BE2C (cell line): ENCODE measurements at regions not wholly inside any gene's neighbourhood (a gene's known extent, or its start where the extent isn't known, plus 50 kb on each side); places are given as distances from the start of the nearest gene placed in this dataset.
"Not testable (repeated sequence)": the region's sequence is repeated elsewhere in the genome, so short reads cannot be mapped to it uniquely, and the experiment has no call there.

Source experiments
- DNase-seq: peaks from one replicate; pipeline ENCODE4 v3.0.0-alpha.2; 2020
- H3K27me3 ChIP-seq: fragments of 250-450 bp; sonication (Bioruptor Pico); 2 replicates; pipeline ENCODE4 v1.5.1; 2020; ENCODE audit warnings: mild to moderate bottlenecking
- H3K36me3 ChIP-seq: fragments of 250-450 bp; sonication (Bioruptor Pico); 2 replicates; pipeline ENCODE4 v1.5.1; 2020; ENCODE audit warnings: mild to moderate bottlenecking
- H3K4me1 ChIP-seq: fragments of 250-450 bp; sonication (Bioruptor Pico); 2 replicates; pipeline ENCODE4 v1.5.1; 2020
- H3K4me3 ChIP-seq: 2 replicates; pipeline ENCODE4 v1.5.1; 2011; ENCODE audit warnings: low read depth, low read length
- H3K9me3 ChIP-seq: fragments of 250-450 bp; sonication (Bioruptor Pico); 2 replicates; pipeline ENCODE4 v1.5.1; 2020
- CTCF ChIP-seq: IDR thresholded peaks from 2 replicates; pipeline ENCODE4 v1.5.1; 2012; ENCODE audit warnings: mild to moderate bottlenecking, low read depth, low read length

DNA sequence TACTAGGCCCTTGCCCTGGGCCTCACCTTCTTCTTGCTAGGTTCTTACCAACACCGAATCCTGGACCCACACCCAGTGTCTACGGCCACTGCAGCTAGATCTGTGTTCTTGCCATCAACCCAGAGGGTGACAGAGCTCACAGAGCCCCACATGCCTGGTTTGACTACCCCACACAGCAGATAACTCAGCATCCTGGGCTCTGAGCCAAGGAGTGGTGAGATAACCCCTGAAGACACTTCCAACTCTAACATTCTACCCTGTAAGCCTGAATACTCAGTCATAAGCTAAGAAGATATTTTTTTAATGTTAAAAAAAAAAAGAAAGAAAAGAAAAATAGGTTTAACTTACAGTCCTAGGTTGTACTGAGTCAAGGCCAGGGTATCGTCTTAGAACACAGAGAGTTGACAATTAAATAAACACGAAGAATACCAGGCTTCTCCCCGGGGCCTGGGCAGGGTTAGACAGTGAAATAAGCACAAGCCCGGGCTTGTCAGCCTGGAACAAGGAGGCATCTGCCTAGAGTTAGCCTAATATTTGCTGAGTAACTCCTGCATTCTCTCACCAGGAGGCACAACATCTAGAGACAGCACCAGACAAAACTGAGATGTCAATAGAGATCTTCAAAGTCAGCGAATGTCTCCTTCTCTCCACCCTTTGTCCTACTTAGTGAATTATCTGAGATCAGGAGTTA, 556.5 kb upstream of the LRRN3 start:
- TF ChIP-seq CTCF: peak; percentile 34; the same call in 1 of the 2 replicates
- Histone ChIP-seq H3K4me1 (peaks cover 16% of the 10 kb centered on the region), H3K36me3 (no peaks in the 10 kb centered on the region), H3K9me3 (no peaks in the 10 kb centered on the region), H3K4me3 (no peak overlapping the region), H3K27me3 (no peaks in the 10 kb centered on the region)
- DNase-seq: peak; percentile 89

DNA sequence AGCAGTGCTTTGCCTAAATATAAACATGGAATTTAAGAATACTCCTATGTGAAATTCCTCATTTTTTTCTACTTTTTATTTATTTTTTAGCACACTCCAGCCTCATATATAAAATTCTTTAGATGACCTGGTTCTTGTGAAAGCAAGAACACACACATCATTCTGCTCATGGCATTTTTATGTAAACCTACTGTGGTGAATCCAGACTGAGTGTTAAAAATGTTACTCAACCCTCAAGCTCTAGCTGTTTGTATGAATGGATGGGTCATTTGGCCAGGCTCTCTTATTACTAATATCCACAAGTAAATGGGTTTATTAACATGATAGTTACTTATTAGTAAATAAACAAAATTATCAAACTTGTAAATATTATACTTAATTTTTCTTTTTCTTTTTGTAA, 551.7 kb upstream of the LRRN3 start:
- DNase-seq: no peak
- no peaks in the 10 kb centered on the region for H3K36me3 ChIP-seq
- no peaks in the 10 kb centered on the region for H3K27me3 ChIP-seq
- peaks cover 7% of the 10 kb centered on the region; the same call in 1 of the 2 replicates for H3K4me1 ChIP-seq
- no peak for TF ChIP-seq CTCF
- H3K4me3 ChIP-seq: no peak overlapping the region
- no peaks in the 10 kb centered on the region for H3K9me3 ChIP-seq

DNA sequence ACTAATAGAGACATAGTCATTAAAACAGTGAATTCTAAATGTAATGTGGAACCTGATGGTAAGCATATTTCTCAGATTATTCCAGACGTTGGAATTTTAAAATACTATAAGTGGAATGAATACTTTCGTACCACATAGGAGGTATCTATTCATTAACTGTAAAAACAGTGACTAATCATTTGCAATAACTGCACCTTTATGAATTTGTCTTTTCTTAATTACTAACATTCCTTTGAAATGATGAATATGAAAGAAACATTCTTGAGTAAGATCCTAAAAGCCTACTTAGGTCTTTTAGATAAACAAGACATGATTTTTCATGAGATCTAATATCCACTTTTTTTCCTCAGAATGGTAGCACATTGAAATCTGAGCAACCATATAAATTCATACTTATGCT, 549.0 kb upstream of the LRRN3 start:
- Histone ChIP-seq H3K27me3 (no peaks in the 10 kb centered on the region), H3K4me1 (no peaks in the 10 kb centered on the region), H3K9me3 (no peaks in the 10 kb centered on the region), H3K4me3 (no peak overlapping the region), H3K36me3 (no peaks in the 10 kb centered on the region)
- TF ChIP-seq CTCF: no peak
- no peak for DNase-seq

DNA sequence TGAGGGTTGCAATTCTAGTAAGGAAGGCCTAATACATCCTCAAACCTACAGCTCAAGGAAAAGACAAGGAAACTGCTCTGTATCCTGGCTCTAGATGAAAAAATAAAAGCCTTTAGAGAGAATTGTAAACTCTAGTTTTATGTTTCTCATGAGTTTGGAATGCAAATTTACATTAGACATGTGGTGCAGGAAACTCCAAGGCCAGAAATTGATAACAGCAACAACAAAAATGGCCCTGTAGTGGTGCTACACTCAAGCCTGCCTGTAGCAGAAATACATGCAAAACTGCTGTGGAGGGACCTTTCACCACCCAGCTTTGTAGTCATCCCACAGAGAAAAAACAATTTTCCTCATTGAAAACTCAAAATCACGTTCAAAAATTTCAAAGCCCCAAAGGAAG, 546.7 kb upstream of the LRRN3 start:
- no peak for DNase-seq
- H3K27me3 ChIP-seq: no peaks in the 10 kb centered on the region
- no peaks in the 10 kb centered on the region for H3K4me1 ChIP-seq
- no peaks in the 10 kb centered on the region for H3K9me3 ChIP-seq
- no peak overlapping the region for H3K4me3 ChIP-seq
- TF ChIP-seq CTCF: no peak
- no peaks in the 10 kb centered on the region for H3K36me3 ChIP-seq

DNA sequence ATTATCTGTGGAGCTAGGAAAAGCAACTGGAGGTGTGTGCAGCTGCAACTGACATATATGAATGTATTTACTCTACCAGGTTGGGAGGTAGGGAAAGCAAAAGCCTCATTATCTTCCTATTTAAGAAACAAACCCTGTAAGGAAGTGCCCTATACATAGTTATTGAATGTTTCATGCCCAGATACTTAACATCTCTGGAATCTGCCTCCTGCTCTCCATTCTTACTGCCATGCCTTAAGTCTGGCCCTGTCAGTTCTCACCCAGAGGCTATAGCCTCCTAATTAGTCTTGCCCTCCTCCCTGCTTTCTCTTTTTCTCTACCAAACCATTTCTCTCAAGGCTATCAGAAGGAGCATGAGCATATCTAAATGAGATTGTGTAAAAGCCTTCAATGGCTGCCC, 542.6 kb upstream of the LRRN3 start:
- no peaks in the 10 kb centered on the region for H3K36me3 ChIP-seq
- H3K27me3 ChIP-seq: no peaks in the 10 kb centered on the region
- H3K4me3 ChIP-seq: no peak overlapping the region
- no peaks in the 10 kb centered on the region for H3K4me1 ChIP-seq
- no peaks in the 10 kb centered on the region for H3K9me3 ChIP-seq
- no peak for TF ChIP-seq CTCF
- DNase-seq: no peak

DNA sequence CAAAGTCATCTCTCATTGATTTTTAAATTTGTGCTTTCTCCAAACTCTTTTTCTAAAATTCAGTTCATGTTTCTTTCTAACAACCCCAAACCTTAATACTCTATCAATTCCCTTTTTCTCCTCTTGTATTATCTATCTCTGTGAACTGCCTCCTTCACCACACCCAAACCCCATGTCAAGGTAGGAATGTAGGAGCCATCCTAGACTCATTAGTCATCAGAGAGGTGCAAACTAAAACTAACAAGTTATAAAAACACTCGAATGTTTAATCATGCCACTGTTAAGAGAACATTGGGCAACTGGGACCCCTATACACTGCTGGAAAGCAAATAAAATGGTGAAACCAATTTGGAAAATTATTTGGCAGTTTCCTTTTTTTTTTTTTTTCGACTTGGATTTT, 533.8 kb upstream of the LRRN3 start:
- no peak for TF ChIP-seq CTCF
- H3K4me3 ChIP-seq: no peak overlapping the region
- H3K4me1 ChIP-seq: no peaks in the 10 kb centered on the region
- no peak for DNase-seq
- H3K36me3 ChIP-seq: no peaks in the 10 kb centered on the region
- no peaks in the 10 kb centered on the region for H3K27me3 ChIP-seq
- no peaks in the 10 kb centered on the region for H3K9me3 ChIP-seq

GRCh38 chr7:110563286-110563685, 527.6 kb upstream of the LRRN3 start:
- not testable (repeated sequence) for H3K4me3 ChIP-seq, H3K27me3 ChIP-seq, DNase-seq, H3K36me3 ChIP-seq, H3K9me3 ChIP-seq, H3K4me1 ChIP-seq
